NCI-H2107 (cell line): ENCODE measurements at regions not wholly inside any gene's neighbourhood (a gene's known extent, or its start where the extent isn't known, plus 50 kb on each side); places are given as distances from the start of the nearest gene placed in this dataset.

Source experiments
- DNase-seq: peaks from one replicate; lab custom pipeline; 2025; lab: John Stamatoyannopoulos, UW

DNA sequence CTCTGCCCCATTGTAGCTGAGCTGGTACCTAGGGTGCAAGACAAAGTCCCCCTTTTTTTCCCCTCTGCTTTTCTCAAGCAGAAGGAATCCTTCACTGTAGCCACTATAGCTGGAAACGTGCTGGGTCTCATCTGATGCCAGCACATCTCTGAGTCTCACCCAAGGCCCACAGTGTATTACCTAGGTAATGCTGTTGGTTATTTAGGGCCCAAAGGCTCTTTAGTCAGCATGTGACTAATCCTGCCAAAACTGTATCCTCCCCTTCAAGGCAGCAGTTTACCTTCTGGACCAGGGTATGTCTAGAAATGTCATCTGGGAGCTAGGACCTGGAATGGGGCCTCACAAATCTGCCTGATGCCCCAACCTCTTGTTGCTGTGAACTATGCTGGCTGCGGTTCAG is 423.4 kb downstream of the NUF2 start:
- DNase-seq = no peak

DNA sequence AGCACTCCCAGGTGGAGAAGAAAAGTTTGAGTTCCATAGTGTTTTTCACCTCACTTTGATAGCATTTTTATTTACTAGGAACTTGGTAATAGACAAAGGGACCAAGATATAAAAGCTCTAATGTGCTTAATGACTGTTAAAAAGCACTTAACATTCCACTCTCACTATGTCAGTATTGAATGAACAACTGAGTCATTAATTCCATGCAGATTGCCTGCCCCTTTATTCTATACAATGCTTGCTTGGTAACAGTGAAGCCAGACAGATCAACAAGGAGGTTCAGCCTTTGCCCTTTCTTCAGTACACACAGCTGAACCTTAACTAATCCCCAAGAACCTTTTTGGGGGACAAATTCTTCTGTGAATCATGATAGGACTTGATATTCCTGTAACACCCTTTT is 425.5 kb downstream of the NUF2 start:
- no peak for DNase-seq

- DNase-seq = no peak
These were observed 426.1 kb downstream of the NUF2 start for GRCh38 chr1:163747855-163748254.

DNA sequence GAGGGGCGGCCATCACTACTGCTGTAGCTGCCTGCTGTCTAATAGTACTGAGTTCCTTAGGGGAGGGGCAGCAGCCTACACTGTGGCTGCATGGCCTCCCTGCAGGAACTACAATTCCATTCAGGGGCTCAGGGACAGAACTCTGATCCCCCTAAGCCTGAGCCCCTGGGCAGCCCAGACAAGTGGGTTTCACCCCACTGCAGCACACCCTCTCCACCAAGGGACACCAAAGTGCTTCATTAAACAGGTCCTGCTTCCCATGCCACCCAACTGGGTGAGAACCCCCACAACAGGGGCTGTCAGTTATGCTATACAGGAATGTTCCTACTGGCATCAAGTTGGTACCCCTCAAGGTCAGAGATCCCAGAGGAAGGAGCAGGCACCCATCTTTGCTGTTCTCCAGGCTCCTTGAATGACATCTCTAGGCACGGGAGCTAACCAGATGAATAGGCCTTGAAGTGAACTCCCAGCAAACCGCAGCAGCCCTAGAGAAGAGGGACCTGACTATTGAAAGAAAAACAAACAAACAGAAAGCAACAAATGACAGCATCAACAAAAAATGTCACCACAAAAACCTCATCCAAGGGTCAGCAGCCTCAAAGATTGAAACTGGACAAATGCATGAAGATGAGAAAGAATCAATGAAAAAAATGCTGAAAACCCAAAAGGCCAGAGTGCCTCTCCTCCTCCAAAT is 437.4 kb downstream of the NUF2 start:
- no peak for DNase-seq

- DNase-seq = no peak
These were observed 440.1 kb downstream of the NUF2 start for GRCh38 chr1:163761898-163762297.

DNA sequence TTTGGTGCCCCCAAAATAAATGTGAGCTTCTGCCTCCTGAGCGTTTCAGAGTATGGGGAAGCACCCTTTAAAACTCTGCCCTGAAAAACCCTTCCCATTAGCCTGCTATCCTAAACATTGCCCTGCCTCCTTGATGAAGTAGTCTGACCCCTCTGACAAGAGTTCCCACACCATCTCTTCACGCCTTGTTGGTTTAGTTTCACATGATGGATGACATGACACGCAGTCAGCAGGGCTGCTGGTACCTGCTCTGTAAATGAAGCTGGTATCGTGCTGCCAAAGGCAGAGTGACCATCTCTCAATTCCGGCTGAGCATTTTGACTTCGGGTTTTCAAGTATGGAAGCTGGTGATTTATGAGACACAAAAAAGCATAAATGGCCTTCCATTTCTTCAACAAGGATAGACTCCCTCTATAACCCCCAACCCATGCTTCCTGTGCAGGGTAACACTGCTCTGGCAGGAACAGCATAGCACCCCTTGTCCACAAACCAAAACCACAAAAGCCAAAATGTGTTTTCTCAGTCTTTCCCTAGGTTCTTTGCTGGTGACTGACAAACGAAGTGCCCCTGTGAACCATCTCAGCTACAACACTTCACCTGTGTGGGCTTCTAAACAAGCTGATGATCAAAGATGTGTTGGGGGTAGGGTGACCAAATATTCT is 444.6 kb downstream of the NUF2 start:
- no peak for DNase-seq

DNA sequence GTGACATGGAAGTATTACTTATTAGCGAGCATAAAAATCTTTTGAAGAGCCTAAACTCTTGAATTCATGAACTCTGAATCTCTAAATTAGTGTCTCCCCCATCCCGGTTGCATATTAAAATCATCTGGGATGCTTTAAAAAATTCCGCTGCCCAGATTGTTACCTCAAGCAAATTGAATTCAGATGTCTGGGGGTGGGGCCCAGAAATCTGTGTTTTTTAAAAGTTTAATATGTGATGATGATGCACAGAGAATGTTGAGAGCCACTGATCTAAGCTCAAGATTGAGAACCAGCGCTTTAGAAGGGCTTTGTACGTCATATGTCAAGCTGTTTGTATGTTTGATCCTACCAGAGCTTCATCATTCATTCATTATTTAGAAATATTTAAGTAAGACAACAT is 446.8 kb downstream of the NUF2 start:
- DNase-seq = no peak

GRCh38 chr1:163770265-163770664 is 448.5 kb downstream of the NUF2 start:
- DNase-seq = no peak

- DNase-seq = no peak
These were observed 449.9 kb downstream of the NUF2 start for GRCh38 chr1:163771637-163772036.

DNA sequence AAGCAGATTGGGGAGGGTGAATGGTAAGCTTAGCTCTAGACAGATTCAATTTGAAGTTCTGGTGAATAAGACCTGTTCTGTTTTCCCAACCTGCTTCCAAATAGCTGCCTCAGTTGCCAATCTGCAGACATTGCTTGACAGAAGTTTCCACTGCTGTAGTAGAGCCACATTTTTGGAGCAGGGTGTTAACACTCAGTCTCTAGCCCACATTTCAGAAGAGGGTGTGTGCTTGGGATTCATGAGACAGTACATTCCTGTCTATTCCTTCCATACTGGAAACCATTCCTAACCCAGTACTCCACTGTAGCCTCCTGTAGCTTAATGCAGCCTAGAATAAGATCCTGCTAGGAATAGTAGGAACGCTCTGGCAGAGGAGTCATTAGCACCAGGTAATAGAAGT is 450.5 kb downstream of the NUF2 start:
- DNase-seq = no peak

DNA sequence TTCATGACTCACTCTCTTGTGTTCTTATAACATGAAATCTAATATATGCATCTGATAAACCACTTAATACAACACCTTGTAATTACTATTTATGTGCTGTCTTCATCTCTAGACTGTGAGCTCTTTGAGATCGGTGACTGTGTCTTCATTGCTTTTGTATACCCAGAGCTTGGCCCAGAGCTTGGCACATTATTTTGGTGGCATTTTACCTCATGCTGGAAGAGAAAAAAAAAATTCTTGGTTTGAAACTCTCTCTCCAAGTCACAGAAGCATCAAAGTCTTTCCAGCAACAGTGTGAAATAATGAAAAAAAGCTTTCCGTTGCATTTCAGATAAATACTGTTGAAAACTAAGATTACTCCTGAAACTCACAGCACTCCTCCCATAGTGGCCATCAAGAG is 451.6 kb downstream of the NUF2 start:
- no peak for DNase-seq

- DNase-seq = no peak
These were observed 452.7 kb downstream of the NUF2 start for GRCh38 chr1:163774401-163774945.

GRCh38 chr1:163774978-163775620 is 453.3 kb downstream of the NUF2 start:
- DNase-seq = no peak

DNA sequence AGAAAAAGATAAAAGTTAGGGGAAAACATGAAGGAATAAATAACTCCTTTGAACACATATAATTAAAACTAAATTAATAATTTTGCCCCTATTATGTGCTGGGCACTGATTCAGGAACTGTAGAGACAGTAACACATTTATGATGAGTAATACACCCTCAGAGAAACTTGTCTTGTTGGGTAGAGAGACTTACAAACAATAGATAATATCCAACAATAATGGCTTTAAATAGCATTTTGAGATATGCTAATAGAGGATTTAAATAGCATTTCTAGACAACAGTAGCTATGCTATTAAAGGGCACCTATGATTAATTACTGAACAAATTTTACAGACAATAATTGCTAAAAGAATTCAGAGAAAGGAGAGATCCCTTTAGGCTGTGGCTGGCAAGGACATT is 455.5 kb downstream of the NUF2 start:
- DNase-seq = no peak

- DNase-seq = no peak
These were observed 459.4 kb downstream of the NUF2 start for GRCh38 chr1:163781146-163781545.

DNA sequence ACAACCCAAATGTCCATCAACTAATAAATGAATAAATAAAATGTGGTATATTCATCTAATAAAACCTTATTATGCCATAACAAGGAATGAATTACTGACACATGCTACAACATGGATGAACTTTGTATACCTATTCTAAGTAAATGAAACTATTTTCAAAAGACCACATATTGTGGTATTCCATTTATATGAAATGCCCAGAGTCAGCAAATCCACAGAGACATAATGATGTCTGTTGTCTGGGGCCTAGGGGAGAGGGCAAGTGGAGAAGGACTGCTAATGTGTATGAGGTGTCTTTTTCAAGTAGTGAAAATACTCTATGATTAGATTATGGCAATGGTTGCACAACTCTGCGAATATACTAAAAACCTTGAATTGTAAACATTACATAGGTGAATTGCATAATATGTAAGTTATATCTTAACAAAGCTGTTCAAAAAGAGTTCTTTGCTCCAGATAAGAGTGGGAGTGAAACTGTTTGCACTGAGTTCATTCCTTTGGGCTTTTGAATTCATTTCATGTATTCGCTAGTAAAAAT is 464.2 kb downstream of the NUF2 start:
- DNase-seq = no peak

- no peak for DNase-seq
These were observed 468.2 kb downstream of the NUF2 start for GRCh38 chr1:163789911-163790310.

- DNase-seq = no peak
These were observed 472.8 kb downstream of the NUF2 start for GRCh38 chr1:163794551-163794950.

DNA sequence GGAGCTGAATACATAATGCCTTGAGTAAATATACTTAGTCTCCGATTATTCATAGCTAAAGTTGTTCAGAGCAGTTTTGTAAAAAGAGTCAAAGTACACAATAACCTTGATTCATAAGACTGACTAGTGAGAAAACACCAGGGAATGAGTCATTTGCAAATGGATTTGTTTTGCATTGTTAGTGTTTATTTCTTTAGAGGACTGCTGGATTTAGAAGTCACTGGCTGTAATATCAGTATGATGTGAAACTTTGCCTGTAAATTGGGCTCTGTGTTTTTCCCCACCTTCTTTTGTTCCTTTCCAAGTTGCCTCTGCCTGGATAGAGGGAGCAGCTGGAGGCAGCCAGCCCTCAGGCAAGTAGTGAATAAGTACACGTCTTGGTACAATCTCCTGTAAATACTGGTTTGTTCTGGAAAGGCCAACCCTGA is 474.7 kb downstream of the NUF2 start:
- no peak for DNase-seq

- no peak for DNase-seq
These were observed 476.1 kb downstream of the NUF2 start for GRCh38 chr1:163797816-163798215.

GRCh38 chr1:163799190-163799805 is 477.5 kb downstream of the NUF2 start:
- no peak for DNase-seq

GRCh38 chr1:163807331-163808049 is 485.7 kb downstream of the NUF2 start:
- DNase-seq = no peak
